SK-N-SH (cell line): ENCODE measurements at regions not wholly inside any gene's neighbourhood (a gene's known extent, or its start where the extent isn't known, plus 50 kb on each side); places are given as distances from the start of the nearest gene placed in this dataset.

ENCODE experiments used
- CHD2 ChIP-seq: fragments of 150-350 bp; IDR thresholded peaks from 2 replicates; pipeline ENCODE4 v1.6.1; 2018; ENCODE audit warnings: low read length; ENCODE audit not compliant: partially characterized antibody
- CTCF ChIP-seq: fragments of 200-600 bp; sonication (generic); IDR thresholded peaks from 2 replicates; pipeline ENCODE4 v1.6.1; 2017; ENCODE audit warnings: antibody characterized with exemption, mild to moderate bottlenecking, moderate library complexity
- ELF1 ChIP-seq: IDR thresholded peaks from 2 replicates; pipeline ENCODE4 v1.4.0; 2012
- EP300 ChIP-seq, 2 experiments: IDR thresholded peaks; 2 replicates each; pipeline versions ENCODE4 v1.4.0 to v1.6.1; 2012; ENCODE audit warnings: borderline replicate concordance in 1 of 2, low read depth in 1 of 2, low read length in 1 of 2
- EZH2phosphoT487 ChIP-seq: fragments of 200-600 bp; sonication (generic); IDR thresholded peaks from 2 replicates; pipeline ENCODE4 v1.6.1; 2017; ENCODE audit warnings: low read depth, mixed run types, mild to moderate bottlenecking, antibody characterized with exemption, moderate library complexity, borderline replicate concordance
- IRF3 ChIP-seq: fragments of 150-350 bp; IDR thresholded peaks from 2 replicates; pipeline ENCODE4 v1.6.1; 2016; ENCODE audit warnings: mild to moderate bottlenecking, low read depth, low read length
- JUND ChIP-seq: IDR thresholded peaks from 2 replicates; pipeline ENCODE4 v1.4.0; 2012
- MAX ChIP-seq: IDR thresholded peaks from 2 replicates; pipeline ENCODE4 v1.4.0; 2012; ENCODE audit warnings: low read depth
- POLR2AphosphoS5 ChIP-seq: IDR thresholded peaks from 2 replicates; pipeline ENCODE4 v1.6.1; 2012; ENCODE audit warnings: low read depth, low read length
- SIN3A ChIP-seq: IDR thresholded peaks from 2 replicates; pipeline ENCODE4 v1.6.1; 2012; ENCODE audit warnings: low read depth, mild to moderate bottlenecking, low read length, moderate library complexity, borderline replicate concordance
- TAF1 ChIP-seq: IDR thresholded peaks from 2 replicates; pipeline ENCODE4 v1.6.1; 2012; ENCODE audit warnings: low read depth, mild to moderate bottlenecking, low read length, moderate library complexity, borderline replicate concordance

- TF ChIP-seq MAX (no peak), ELF1 (no peak), POLR2AphosphoS5 (no peak), CTCF (no peak), EP300 (IDR thresholded peaks at IDR 0.05; ENCODE audit: borderline replicate concordance in 1 of 2, low read depth in 1 of 2, low read length in 1 of 2) (no peak), IRF3 (no peak), CHD2 (no peak), JUND (no peak), TAF1 (no peak), SIN3A (no peak), EZH2phosphoT487 (no peak)
Observed at GRCh38 chr13:88895261-88895941, 1224.2 kb downstream of the SLITRK5 start.
